ENCODE measurements at regions not wholly inside any gene's neighbourhood (a gene's known extent, or its start where the extent isn't known, plus 50 kb on each side); places are given as distances from the start of the nearest gene placed in this dataset.
"Not testable (repeated sequence)": the region's sequence is repeated elsewhere in the genome, so short reads cannot be mapped to it uniquely, and the experiment has no call there.

- no peak for TF ChIP-seq ZFX (IDR thresholded peaks at IDR 0.05)
- no peak for TF ChIP-seq CTCF (conservative IDR thresholded peaks at IDR 0.05)
- H3K27ac ChIP-seq: no peak overlapping the region
These were observed 393.1 kb downstream of the CNTNAP4 start for GRCh38 chr16:76670125-76670857.

- no peak for TF ChIP-seq ZFX (IDR thresholded peaks at IDR 0.05)
- no peak for TF ChIP-seq CTCF (conservative IDR thresholded peaks at IDR 0.05)
- no peak overlapping the region for H3K27ac ChIP-seq
These were observed 399.2 kb downstream of the CNTNAP4 start for GRCh38 chr16:76676356-76676755.

- no peak overlapping the region for H3K27ac ChIP-seq
- TF ChIP-seq ZFX (IDR thresholded peaks at IDR 0.05) (no peak), CTCF (conservative IDR thresholded peaks at IDR 0.05) (no peak)
These were observed 404.1 kb downstream of the CNTNAP4 start for GRCh38 chr16:76681296-76681695.

- TF ChIP-seq CTCF (conservative IDR thresholded peaks at IDR 0.05) (no peak), ZFX (IDR thresholded peaks at IDR 0.05) (no peak)
- no peak overlapping the region for H3K27ac ChIP-seq
These were observed 405.9 kb downstream of the CNTNAP4 start for GRCh38 chr16:76683051-76683450.

GRCh38 chr16:76696876-76697275, 419.7 kb downstream of the CNTNAP4 start:
- H3K27ac ChIP-seq: no peak overlapping the region

GRCh38 chr16:76705892-76706291, 428.7 kb downstream of the CNTNAP4 start:
- TF ChIP-seq ZFX (IDR thresholded peaks at IDR 0.05) (no peak), CTCF (conservative IDR thresholded peaks at IDR 0.05) (no peak)
- no peak overlapping the region for H3K27ac ChIP-seq

More at GRCh38 chr16:76696876-76697275, 419.7 kb downstream of the CNTNAP4 start:
- no peak for TF ChIP-seq CTCF (conservative IDR thresholded peaks at IDR 0.05)
- TF ChIP-seq ZFX (IDR thresholded peaks at IDR 0.05): no peak

GRCh38 chr16:76713191-76713590, 436.0 kb downstream of the CNTNAP4 start:
- H3K27ac ChIP-seq: no peak overlapping the region
- TF ChIP-seq CTCF (conservative IDR thresholded peaks at IDR 0.05) (no peak), ZFX (IDR thresholded peaks at IDR 0.05) (no peak)

GRCh38 chr16:76716251-76716650, 439.1 kb downstream of the CNTNAP4 start:
- not testable (repeated sequence) for H3K27ac ChIP-seq
